Vagina (tissue), 2 donors: ENCODE measurements at regions not wholly inside any gene's neighbourhood (a gene's known extent, or its start where the extent isn't known, plus 50 kb on each side); places are given as distances from the start of the nearest gene placed in this dataset.

Source experiments
- DNase-seq, 2 donors: peaks; one replicate each; pipeline ENCODE4 v3.0.0-alpha.2; 2017; ENCODE audit errors: extremely low spot score in 2 of 2
- H3K27ac ChIP-seq: fragments of 200-600 bp; sonication (generic); one replicate; pipeline ENCODE4 v1.5.1; 2019
- H3K27me3 ChIP-seq: fragments of 200-600 bp; sonication (generic); one replicate; pipeline ENCODE4 v1.5.1; 2019
- H3K36me3 ChIP-seq, 2 donors: fragments of 200-600 bp; sonication (generic); one replicate each; pipeline ENCODE4 v1.5.1; 2017 to 2019
- H3K4me1 ChIP-seq: fragments of 200-600 bp; sonication (generic); one replicate; pipeline ENCODE4 v1.5.1; 2019
- H3K4me3 ChIP-seq, 2 donors: fragments of 200-600 bp; sonication (generic); 1 replicate in 1 of 2; 2 replicates in 1 of 2; pipeline ENCODE4 v1.5.1; 2016 to 2019
- H3K9me3 ChIP-seq: fragments of 200-600 bp; sonication (generic); one replicate; pipeline ENCODE4 v1.5.1; 2019
- CTCF ChIP-seq, 3 experiments: fragments of 450-650 bp in 2 of 3; fragments of 200-600 bp in 1 of 3; sonication (generic) in 1 of 3; IDR thresholded peaks; one replicate each; pipeline ENCODE4 v1.5.1; 2017 to 2019; ENCODE audit warnings: antibody characterized with exemption in 3 of 3, mild to moderate bottlenecking in 2 of 3, moderate library complexity in 2 of 3
- POLR2A ChIP-seq, 2 donors: fragments of 450-650 bp; IDR thresholded peaks; one replicate each; pipeline ENCODE4 v1.6.1; 2017; ENCODE audit warnings: antibody characterized with exemption in 2 of 2, mild to moderate bottlenecking in 2 of 2, moderate library complexity in 2 of 2
- POLR2AphosphoS5 ChIP-seq, 2 donors: sonication (generic); formaldehyde crosslinking; IDR thresholded peaks; one replicate each; pipeline ENCODE4 v1.9.0; 2017; ENCODE audit warnings: antibody characterized with exemption in 2 of 2, mild to moderate bottlenecking in 2 of 2, low read depth in 1 of 2; ENCODE audit not compliant: insufficient read depth in 1 of 2
- intact Hi-C: fragments of 100-400 bp; cut with DNase I; formaldehyde crosslinking; loops from one replicate; pipeline ENCODE4 v1.15.1; 2023

GRCh38 chr2:217732992-217733391 lies 269.8 kb downstream of the TNS1 start:
- H3K4me1 ChIP-seq, result peaks cover 35% of the 10 kb centered on the region
- intact Hi-C loops, result no loop called here
- DNase-seq, result no peak
- H3K36me3 ChIP-seq, result no peaks in the 10 kb centered on the region
- H3K27ac ChIP-seq, result peak overlapping the region; percentile 57
- no peak for TF ChIP-seq POLR2AphosphoS5 (IDR thresholded peaks at IDR 0.05; ENCODE audit: insufficient read depth in 1 of 2, low read depth in 1 of 2)
- no peak for TF ChIP-seq POLR2A (IDR thresholded peaks at IDR 0.05)
- TF ChIP-seq CTCF (IDR thresholded peaks at IDR 0.05), result no peak
- no peaks in the 10 kb centered on the region for H3K9me3 ChIP-seq
- no peak overlapping the region for H3K4me3 ChIP-seq
- no peaks in the 10 kb centered on the region for H3K27me3 ChIP-seq

GRCh38 chr2:217731805-217732204 lies 271.0 kb downstream of the TNS1 start:
- H3K4me3 ChIP-seq, result no peak overlapping the region
- H3K4me1 ChIP-seq, result peaks cover 35% of the 10 kb centered on the region

GRCh38 chr2:217729421-217730053 lies 273.3 kb downstream of the TNS1 start:
- intact Hi-C loops, result no loop called here
- Histone ChIP-seq H3K27ac (peak overlapping the region; percentile 40), H3K4me1 (peaks cover 24% of the 10 kb centered on the region), H3K27me3 (no peaks in the 10 kb centered on the region), H3K4me3 (no peak overlapping the region), H3K36me3 (no peaks in the 10 kb centered on the region), H3K9me3 (no peaks in the 10 kb centered on the region)
- no peak for DNase-seq
- TF ChIP-seq POLR2AphosphoS5 (IDR thresholded peaks at IDR 0.05; ENCODE audit: insufficient read depth in 1 of 2, low read depth in 1 of 2), result peak in 1 of 2 donors; percentile 28
- no peak for TF ChIP-seq POLR2A (IDR thresholded peaks at IDR 0.05)

More at GRCh38 chr2:217731805-217732204, 271.0 kb downstream of the TNS1 start:
- Histone ChIP-seq H3K9me3 (no peaks in the 10 kb centered on the region), H3K36me3 (no peaks in the 10 kb centered on the region), H3K27me3 (no peaks in the 10 kb centered on the region), H3K27ac (peak overlapping the region; percentile 57)
- no peak for TF ChIP-seq POLR2AphosphoS5 (IDR thresholded peaks at IDR 0.05; ENCODE audit: insufficient read depth in 1 of 2, low read depth in 1 of 2)
- no peak for TF ChIP-seq CTCF (IDR thresholded peaks at IDR 0.05)
- DNase-seq, result no peak
- intact Hi-C loops, result no loop called here

- no peaks in the 10 kb centered on the region for H3K36me3 ChIP-seq
- no peak overlapping the region for H3K4me3 ChIP-seq
- intact Hi-C loops, result no loop called here
- H3K4me1 ChIP-seq, result peaks cover 19% of the 10 kb centered on the region
- no peaks in the 10 kb centered on the region for H3K9me3 ChIP-seq
- H3K27me3 ChIP-seq, result no peaks in the 10 kb centered on the region
- no peak overlapping the region for H3K27ac ChIP-seq
- DNase-seq, result no peak
- TF ChIP-seq POLR2AphosphoS5 (IDR thresholded peaks at IDR 0.05; ENCODE audit: insufficient read depth in 1 of 2, low read depth in 1 of 2), result no peak
- no peak for TF ChIP-seq CTCF (IDR thresholded peaks at IDR 0.05)
- no peak for TF ChIP-seq POLR2A (IDR thresholded peaks at IDR 0.05)
Measured at GRCh38 chr2:217727801-217728200, 275.0 kb downstream of the TNS1 start.

- no peak overlapping the region for H3K4me3 ChIP-seq
- intact Hi-C loops, result no loop called here
- no peaks in the 10 kb centered on the region for H3K36me3 ChIP-seq
- no peaks in the 10 kb centered on the region for H3K9me3 ChIP-seq
- DNase-seq, result no peak
- peaks cover 5% of the 10 kb centered on the region for H3K4me1 ChIP-seq
- H3K27me3 ChIP-seq, result no peaks in the 10 kb centered on the region
- H3K27ac ChIP-seq, result no peak overlapping the region
- TF ChIP-seq POLR2AphosphoS5 (IDR thresholded peaks at IDR 0.05; ENCODE audit: insufficient read depth in 1 of 2, low read depth in 1 of 2) (no peak), CTCF (IDR thresholded peaks at IDR 0.05) (no peak), POLR2A (IDR thresholded peaks at IDR 0.05) (no peak)
Measured at GRCh38 chr2:217725409-217725808, 277.4 kb downstream of the TNS1 start.
